ENCODE measurements at regions not wholly inside any gene's neighbourhood (a gene's known extent, or its start where the extent isn't known, plus 50 kb on each side); places are given as distances from the start of the nearest gene placed in this dataset.

DNA sequence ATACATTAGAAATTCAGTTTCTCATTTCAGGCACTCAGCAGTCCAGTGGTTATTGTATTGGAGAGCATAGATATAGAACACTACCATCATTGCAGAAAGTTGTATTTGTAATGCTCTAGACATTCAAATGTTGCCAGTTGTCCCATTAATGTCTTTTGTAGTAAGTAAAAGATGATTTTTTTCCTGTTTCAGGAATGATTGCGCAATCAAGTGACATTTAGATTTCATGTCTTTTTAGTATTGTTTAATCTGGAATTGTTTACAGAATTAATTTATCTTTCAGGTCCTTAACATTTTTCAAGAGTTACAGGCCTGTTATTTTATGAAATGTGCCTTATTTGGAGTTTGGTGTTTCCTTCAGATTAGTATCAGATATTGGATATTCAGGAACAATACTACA lies 134.7 kb downstream of the MSTN start:
- TF ChIP-seq NFRKB (IDR thresholded peaks at IDR 0.05): no peak
- TF ChIP-seq, protein P1, sequence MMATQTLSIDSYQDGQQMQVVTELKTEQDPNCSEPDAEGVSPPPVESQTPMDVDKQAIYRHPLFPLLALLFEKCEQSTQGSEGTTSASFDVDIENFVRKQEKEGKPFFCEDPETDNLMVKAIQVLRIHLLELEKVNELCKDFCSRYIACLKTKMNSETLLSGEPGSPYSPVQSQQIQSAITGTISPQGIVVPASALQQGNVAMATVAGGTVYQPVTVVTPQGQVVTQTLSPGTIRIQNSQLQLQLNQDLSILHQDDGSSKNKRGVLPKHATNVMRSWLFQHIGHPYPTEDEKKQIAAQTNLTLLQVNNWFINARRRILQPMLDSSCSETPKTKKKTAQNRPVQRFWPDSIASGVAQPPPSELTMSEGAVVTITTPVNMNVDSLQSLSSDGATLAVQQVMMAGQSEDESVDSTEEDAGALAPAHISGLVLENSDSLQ (IDR thresholded peaks at IDR 0.05): no peak
- TF ChIP-seq CTBP1 (IDR thresholded peaks at IDR 0.05; ENCODE audit: borderline replicate concordance): no peak
- TF ChIP-seq L3MBTL2 (conservative IDR thresholded peaks at IDR 0.05): no peak
- TF ChIP-seq LEF1 (IDR thresholded peaks at IDR 0.05; ENCODE audit: borderline replicate concordance): no peak
- no peak for TF ChIP-seq FOXK2 (IDR thresholded peaks at IDR 0.05)
- no peak for TF ChIP-seq FOXA1 (IDR thresholded peaks at IDR 0.05)
- no peak for TF ChIP-seq TARDBP (IDR thresholded peaks at IDR 0.05)
- TF ChIP-seq SP1 (IDR thresholded peaks at IDR 0.05): no peak
- no peak for TF ChIP-seq SUZ12 (IDR thresholded peaks at IDR 0.05)
- no peak for TF ChIP-seq BHLHE40 (IDR thresholded peaks at IDR 0.05; ENCODE audit: borderline replicate concordance)
- TF ChIP-seq FOXM1 (IDR thresholded peaks at IDR 0.05; ENCODE audit: borderline replicate concordance): no peak
- TF ChIP-seq ZNF384 (IDR thresholded peaks at IDR 0.05): no peak
- TF ChIP-seq ARNT (IDR thresholded peaks at IDR 0.05): no peak
